ENCODE measurements at regions not wholly inside any gene's neighbourhood (a gene's known extent, or its start where the extent isn't known, plus 50 kb on each side); places are given as distances from the start of the nearest gene placed in this dataset.

DNA sequence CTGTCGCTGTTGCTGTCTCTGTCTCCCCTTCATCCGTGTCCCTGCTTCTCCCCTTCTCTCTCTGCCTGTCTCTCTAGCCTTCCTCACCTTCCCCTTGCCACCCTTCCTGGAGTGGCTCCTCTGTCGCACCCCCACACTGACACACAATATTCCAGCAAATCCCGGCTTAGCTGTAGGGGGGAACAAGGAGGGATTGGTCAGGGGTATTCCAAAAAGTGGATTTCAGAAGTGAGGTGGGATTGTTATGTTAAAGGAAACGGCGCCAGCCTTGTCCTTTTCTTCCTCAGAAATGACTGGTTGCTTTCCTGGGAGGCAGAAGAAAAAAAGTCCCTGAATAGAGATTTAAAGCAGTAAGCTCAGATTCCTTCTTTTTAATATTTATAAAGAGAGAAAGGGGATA lies 76.3 kb upstream of the SIRPA start:
- POLR2A ChIA-PET = interaction anchor here (0.6 kb wide), 1 partner anchor 723 kb away, joined by 3 read pairs; no protein-coding TSS in a partner anchor
- intact Hi-C loops (cut with micrococcal nuclease; ENCODE audit: unreplicated experiment) = no loop called here
- H3K4me2 ChIP-seq (ENCODE audit: low read length) = no peak overlapping the region
- peaks cover 13% of the 10 kb centered on the region; the same call in 1 of the 2 replicates for H3K9me3 ChIP-seq (ENCODE audit: low read length)
- TF ChIP-seq, protein P1, sequence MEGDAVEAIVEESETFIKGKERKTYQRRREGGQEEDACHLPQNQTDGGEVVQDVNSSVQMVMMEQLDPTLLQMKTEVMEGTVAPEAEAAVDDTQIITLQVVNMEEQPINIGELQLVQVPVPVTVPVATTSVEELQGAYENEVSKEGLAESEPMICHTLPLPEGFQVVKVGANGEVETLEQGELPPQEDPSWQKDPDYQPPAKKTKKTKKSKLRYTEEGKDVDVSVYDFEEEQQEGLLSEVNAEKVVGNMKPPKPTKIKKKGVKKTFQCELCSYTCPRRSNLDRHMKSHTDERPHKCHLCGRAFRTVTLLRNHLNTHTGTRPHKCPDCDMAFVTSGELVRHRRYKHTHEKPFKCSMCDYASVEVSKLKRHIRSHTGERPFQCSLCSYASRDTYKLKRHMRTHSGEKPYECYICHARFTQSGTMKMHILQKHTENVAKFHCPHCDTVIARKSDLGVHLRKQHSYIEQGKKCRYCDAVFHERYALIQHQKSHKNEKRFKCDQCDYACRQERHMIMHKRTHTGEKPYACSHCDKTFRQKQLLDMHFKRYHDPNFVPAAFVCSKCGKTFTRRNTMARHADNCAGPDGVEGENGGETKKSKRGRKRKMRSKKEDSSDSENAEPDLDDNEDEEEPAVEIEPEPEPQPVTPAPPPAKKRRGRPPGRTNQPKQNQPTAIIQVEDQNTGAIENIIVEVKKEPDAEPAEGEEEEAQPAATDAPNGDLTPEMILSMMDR (conservative IDR thresholded peaks at IDR 0.05; ENCODE audit: low read length) = no peak
- no peaks in the 10 kb centered on the region for H4K20me1 ChIP-seq (ENCODE audit: insufficient read depth, low read length)
- H3K79me2 ChIP-seq (ENCODE audit: insufficient read depth, low read depth, low read length) = no peaks in the 10 kb centered on the region
- no peak overlapping the region for H3K27ac ChIP-seq (ENCODE audit: low read depth, low read length, poor library complexity, severe bottlenecking)
- no peaks in the 10 kb centered on the region for H3K9me2 ChIP-seq (ENCODE audit: insufficient read depth, low read length)
- H3K4me3 ChIP-seq (ENCODE audit: low read depth, low read length, poor library complexity, severe bottlenecking) = no peak overlapping the region
- CTCF ChIA-PET (ENCODE audit: unreplicated experiment) = no interaction called here
- H2AFZ ChIP-seq (ENCODE audit: low read length) = no peak overlapping the region
- H3K36me3 ChIP-seq (ENCODE audit: insufficient read depth, low read length) = no peaks in the 10 kb centered on the region
- no TSS peak for BruUV-seq (replicated peaks)
- DNase-seq (ENCODE audit: low spot score) = no peak
- no peaks in the 10 kb centered on the region for H3K4me1 ChIP-seq (ENCODE audit: insufficient read depth, low read length, poor library complexity, severe bottlenecking)

GRCh38 chr20:1818247-1818840 lies 76.9 kb upstream of the SIRPA start:
- Histone ChIP-seq H3K4me2 (ENCODE audit: low read length) (no peak overlapping the region), H3K4me3 (ENCODE audit: low read depth, low read length, poor library complexity, severe bottlenecking) (no peak overlapping the region), H3K9me3 (ENCODE audit: low read length) (peaks cover 12% of the 10 kb centered on the region; the same call in 1 of the 2 replicates), H3K9me2 (ENCODE audit: insufficient read depth, low read length) (no peaks in the 10 kb centered on the region), H3K36me3 (ENCODE audit: insufficient read depth, low read length) (no peaks in the 10 kb centered on the region), H2AFZ (ENCODE audit: low read length) (no peak overlapping the region), H3K4me1 (ENCODE audit: insufficient read depth, low read length, poor library complexity, severe bottlenecking) (no peaks in the 10 kb centered on the region), H3K79me2 (ENCODE audit: insufficient read depth, low read depth, low read length) (no peaks in the 10 kb centered on the region), H4K20me1 (ENCODE audit: insufficient read depth, low read length) (no peaks in the 10 kb centered on the region), H3K27ac (ENCODE audit: low read depth, low read length, poor library complexity, severe bottlenecking) (no peak overlapping the region)
- no peak for DNase-seq (ENCODE audit: low spot score)
- ChIA-PET CTCF (ENCODE audit: unreplicated experiment) (no interaction called here), POLR2A (no interaction called here)
- BruUV-seq (replicated peaks) = no TSS peak
- TF ChIP-seq, protein P1 (conservative IDR thresholded peaks at IDR 0.05; ENCODE audit: low read length) = no peak
- TF ChIP-seq EZH2phosphoT487 (IDR thresholded peaks at IDR 0.05; ENCODE audit: borderline replicate concordance, low read depth, low read length) = no peak
- intact Hi-C loops (cut with micrococcal nuclease; ENCODE audit: unreplicated experiment) = no loop called here

DNA sequence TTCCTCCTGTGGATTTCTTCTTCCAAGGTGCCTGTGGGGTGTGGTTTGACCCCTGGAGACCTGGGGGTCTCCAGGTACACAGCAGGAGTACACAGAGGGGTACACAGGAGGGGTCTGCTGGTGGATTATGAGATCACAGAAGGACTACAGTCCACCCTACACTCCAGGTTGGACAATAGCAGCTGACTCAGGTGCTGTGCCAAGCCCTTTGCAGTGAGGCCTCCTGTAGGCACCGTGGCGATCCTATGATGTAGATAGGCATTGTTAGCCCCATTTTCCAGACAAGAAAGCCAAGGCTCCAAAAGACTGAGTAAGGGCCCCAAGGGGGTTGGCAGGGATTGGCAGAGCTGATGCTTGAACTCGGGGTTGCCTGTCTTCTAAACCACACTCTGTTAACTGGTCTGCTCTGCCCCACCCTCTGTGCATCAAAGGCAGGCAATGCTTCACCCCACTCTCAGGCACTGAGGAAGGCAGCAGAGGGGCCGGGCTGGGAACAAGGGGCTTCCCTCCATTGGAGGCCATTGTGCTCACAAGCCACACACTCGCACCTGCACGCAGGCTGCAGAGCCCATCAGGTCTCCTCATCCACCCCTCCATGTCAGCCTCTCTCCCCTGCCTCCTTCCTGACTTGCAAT lies 77.5 kb upstream of the SIRPA start:
- POLR2A ChIA-PET = no interaction called here
- intact Hi-C loops (cut with micrococcal nuclease; ENCODE audit: unreplicated experiment) = no loop called here
- BruUV-seq (replicated peaks) = no TSS peak
- TF ChIP-seq, protein P1 (conservative IDR thresholded peaks at IDR 0.05; ENCODE audit: low read length) = no peak
- no peak for TF ChIP-seq EZH2phosphoT487 (IDR thresholded peaks at IDR 0.05; ENCODE audit: borderline replicate concordance, low read depth, low read length)
- no peak overlapping the region for H3K4me2 ChIP-seq (ENCODE audit: low read length)
- no peaks in the 10 kb centered on the region for H3K9me2 ChIP-seq (ENCODE audit: insufficient read depth, low read length)
- H3K27ac ChIP-seq (ENCODE audit: low read depth, low read length, poor library complexity, severe bottlenecking) = no peak overlapping the region
- DNase-seq (ENCODE audit: low spot score) = no peak
- H2AFZ ChIP-seq (ENCODE audit: low read length) = no peak overlapping the region
- peaks cover 7% of the 10 kb centered on the region; the same call in 1 of the 2 replicates for H3K9me3 ChIP-seq (ENCODE audit: low read length)
- H3K4me3 ChIP-seq (ENCODE audit: low read depth, low read length, poor library complexity, severe bottlenecking) = no peak overlapping the region
- H3K36me3 ChIP-seq (ENCODE audit: insufficient read depth, low read length) = no peaks in the 10 kb centered on the region
- H3K4me1 ChIP-seq (ENCODE audit: insufficient read depth, low read length, poor library complexity, severe bottlenecking) = no peaks in the 10 kb centered on the region
- CTCF ChIA-PET (ENCODE audit: unreplicated experiment) = no interaction called here
- no peaks in the 10 kb centered on the region for H3K79me2 ChIP-seq (ENCODE audit: insufficient read depth, low read depth, low read length)
- no peaks in the 10 kb centered on the region for H4K20me1 ChIP-seq (ENCODE audit: insufficient read depth, low read length)
